Body of pancreas (tissue), 4 donors: ENCODE measurements at regions not wholly inside any gene's neighbourhood (a gene's known extent, or its start where the extent isn't known, plus 50 kb on each side); places are given as distances from the start of the nearest gene placed in this dataset.

Experiments
- POLR2A ChIP-seq, 3 donors: fragments of 450-650 bp; IDR thresholded peaks; one replicate each; pipeline ENCODE4 v1.6.1; 2016; ENCODE audit warnings: antibody characterized with exemption in 3 of 3, mild to moderate bottlenecking in 2 of 3
- TF ChIP-seq, protein P1 (sequence below), 7 experiments: fragments of 450-650 bp in 4 of 7; fragments of 200-600 bp in 3 of 7; sonication (generic) in 3 of 7; IDR thresholded peaks; one replicate each; pipeline ENCODE4 v1.5.1; 2016 to 2019; ENCODE audit warnings: antibody characterized with exemption in 7 of 7

DNA sequence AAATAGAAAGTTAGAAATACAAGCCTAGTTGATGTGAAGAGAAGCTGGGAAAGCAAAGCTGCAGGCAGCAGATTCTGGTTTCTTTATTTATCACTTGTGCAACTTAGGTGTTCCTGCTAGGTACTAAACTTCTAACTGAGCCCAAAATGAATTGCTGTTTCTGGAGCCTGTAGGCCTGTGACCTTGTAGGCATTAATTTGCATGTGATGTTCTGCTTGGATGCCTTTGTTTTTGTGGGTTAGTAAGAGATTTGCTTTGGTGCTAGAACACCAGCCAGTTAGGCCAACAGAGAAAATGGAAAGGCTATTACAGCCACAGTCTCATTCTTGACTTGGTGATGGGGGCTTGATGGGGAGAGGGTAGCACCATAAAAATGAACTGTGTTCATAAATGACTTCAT lies 370.7 kb downstream of the PPP1R3A start:
- TF ChIP-seq, protein P1, sequence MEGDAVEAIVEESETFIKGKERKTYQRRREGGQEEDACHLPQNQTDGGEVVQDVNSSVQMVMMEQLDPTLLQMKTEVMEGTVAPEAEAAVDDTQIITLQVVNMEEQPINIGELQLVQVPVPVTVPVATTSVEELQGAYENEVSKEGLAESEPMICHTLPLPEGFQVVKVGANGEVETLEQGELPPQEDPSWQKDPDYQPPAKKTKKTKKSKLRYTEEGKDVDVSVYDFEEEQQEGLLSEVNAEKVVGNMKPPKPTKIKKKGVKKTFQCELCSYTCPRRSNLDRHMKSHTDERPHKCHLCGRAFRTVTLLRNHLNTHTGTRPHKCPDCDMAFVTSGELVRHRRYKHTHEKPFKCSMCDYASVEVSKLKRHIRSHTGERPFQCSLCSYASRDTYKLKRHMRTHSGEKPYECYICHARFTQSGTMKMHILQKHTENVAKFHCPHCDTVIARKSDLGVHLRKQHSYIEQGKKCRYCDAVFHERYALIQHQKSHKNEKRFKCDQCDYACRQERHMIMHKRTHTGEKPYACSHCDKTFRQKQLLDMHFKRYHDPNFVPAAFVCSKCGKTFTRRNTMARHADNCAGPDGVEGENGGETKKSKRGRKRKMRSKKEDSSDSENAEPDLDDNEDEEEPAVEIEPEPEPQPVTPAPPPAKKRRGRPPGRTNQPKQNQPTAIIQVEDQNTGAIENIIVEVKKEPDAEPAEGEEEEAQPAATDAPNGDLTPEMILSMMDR (IDR thresholded peaks at IDR 0.05): no peak
- TF ChIP-seq POLR2A (IDR thresholded peaks at IDR 0.05): no peak
